ENCODE measurements at regions not wholly inside any gene's neighbourhood (a gene's known extent, or its start where the extent isn't known, plus 50 kb on each side); places are given as distances from the start of the nearest gene placed in this dataset.

- DNase-seq, result no peak
These were observed 69.0 kb upstream of the RFXAP start for GRCh38 chr13:36750046-36750445.

DNA sequence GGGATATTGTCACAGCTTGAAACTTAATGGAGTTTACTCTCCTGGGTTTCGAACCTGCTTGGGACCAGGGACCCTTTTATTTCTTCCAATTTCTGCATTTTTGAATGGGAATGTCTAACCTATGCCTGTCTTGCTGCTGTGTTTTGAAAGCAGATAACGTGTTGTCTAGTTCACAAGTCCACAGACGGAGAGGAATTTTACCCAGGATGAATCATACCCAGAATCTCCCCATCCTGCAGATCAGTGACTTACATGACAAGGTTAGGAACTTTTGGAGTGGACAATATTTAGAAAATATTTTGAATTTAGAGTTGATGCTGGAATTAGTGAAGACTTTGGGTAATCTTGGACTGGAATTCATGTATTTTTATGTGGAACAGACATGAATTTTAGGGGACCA is 68.6 kb upstream of the RFXAP start:
- no peak for DNase-seq

GRCh38 chr13:36750946-36751345 is 68.1 kb upstream of the RFXAP start:
- no peak for DNase-seq

GRCh38 chr13:36752673-36753072 is 66.3 kb upstream of the RFXAP start:
- DNase-seq, result no peak

DNA sequence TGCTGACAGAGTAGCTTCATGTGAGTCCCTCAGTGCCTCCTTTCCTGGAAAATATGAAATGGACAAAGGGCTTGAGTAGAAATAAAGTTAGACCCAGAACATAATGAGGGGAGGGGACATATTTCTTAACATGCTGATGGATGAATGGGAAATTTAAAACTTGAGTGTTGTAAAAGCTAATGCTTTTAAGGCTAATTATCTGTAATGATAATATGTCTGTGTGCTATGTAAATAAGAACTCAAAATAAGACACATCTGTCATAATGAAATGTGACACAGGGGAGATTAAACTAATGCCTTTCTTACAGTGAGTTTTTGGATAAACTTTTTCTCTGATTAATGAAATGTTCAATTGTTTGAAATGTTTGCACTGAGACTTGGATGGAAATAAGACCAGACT is 65.8 kb upstream of the RFXAP start:
- no peak for DNase-seq

DNA sequence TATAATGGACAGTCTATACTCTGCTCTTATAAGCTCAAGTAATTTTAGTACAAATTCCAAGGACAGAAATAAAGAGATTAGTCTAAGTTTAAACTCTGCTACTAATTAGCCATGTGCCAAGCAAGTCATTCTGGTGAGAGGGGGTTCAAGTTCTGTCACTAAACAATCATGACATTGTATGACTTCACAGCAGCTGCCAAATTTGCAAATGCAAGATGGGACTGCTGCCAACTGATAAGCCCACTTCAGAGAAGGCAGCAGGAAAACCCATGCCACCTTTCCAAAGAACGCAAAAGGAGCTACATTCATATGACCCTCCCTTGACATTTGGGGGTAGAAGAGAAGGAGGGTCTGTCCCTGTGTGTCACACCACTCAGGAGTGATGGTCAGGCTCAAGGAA is 60.7 kb upstream of the RFXAP start:
- DNase-seq, result no peak

GRCh38 chr13:36763126-36763722 is 55.8 kb upstream of the RFXAP start:
- DNase-seq, result no peak

- DNase-seq, result no peak
These were observed 54.5 kb upstream of the RFXAP start for GRCh38 chr13:36764536-36764935.

DNA sequence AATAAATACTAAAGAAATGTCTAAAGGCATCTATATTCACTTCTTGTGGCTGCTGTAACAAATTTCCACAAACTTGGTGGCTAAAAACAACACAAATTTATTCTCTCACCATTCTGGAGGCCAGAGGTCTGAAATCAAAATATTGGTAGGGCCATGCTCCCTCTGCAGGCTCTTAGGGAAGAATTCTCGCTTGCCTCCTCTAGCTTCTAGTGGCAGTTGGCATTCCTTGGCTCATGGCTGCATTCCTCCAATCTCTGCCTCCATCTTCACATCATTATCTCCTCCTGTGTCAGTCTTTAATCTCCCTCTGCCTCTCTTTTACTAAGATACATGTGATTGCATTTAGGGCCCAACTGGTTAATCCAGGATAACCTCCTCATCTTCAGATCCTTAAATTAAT is 54.1 kb upstream of the RFXAP start:
- no peak for DNase-seq

- DNase-seq, result peak; percentile 46
These were observed 52.7 kb upstream of the RFXAP start for GRCh38 chr13:36766295-36766694.

DNA sequence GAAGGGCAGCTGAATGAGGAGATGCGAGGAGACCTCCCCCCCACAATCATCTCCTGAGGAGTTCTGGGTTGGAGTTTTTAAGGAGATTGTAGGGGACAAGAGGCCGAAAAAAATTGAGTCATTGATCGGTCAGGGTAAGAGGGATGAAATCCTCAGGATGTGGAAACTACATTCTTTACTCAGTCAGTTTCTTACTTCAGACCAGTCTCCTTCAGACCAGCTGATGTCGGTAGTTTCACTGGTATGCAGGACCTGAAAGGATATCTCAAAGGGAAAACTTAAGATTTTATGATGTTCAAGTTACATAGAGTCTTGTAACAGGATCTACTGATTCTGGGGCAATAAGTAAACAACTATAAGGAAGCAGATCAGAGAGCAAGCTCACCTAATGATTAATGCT is 51.7 kb upstream of the RFXAP start:
- no peak for DNase-seq

DNA sequence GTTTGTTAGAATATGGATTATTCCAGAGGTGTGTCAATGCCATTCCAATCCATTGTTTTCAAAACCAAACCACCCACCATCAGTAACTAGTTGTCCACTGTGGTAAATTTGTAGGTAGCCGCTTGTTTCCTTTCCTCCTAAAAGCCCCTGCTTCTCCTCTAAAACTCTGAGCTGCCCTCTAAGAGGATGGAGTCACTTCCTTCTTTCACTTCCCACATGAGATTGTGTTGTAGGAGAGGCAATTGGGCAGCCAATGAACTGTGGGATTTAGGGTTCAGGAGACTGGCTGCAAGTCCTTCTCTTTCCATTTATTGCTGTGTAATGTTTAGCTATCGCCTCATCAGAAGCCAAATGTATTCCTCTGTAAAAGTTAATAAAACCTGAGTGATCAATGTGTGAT is 49.9 kb upstream of the RFXAP start:
- DNase-seq, result no peak

All from HCEC 1CT (cell line).